ENCODE measurements at regions not wholly inside any gene's neighbourhood (a gene's known extent, or its start where the extent isn't known, plus 50 kb on each side); places are given as distances from the start of the nearest gene placed in this dataset.

DNA sequence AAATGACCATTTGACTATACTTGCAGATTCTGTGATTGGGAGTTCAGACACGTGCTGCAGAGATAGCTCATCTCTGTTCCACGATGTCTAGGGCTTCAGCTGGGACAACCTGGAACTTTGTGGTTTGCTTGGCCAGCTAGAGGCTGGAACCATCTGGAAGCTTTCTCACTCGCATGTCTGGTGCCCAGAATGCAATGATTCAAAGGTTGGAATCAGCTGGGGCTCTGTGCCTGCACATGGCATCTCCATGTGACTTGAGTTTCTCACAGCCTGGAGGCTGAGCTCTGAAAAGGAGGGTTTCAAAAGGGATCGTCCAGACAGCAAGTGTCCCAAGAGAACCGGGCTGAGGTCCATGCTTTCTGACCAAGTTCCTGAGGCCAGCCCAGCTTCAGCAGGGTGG, 465.2 kb downstream of the GADD45G start:
- no peaks in the 10 kb centered on the region for H3K4me1 ChIP-seq (ENCODE audit: control insufficient read depth, insufficient read depth, low read length)
- H3K27ac ChIP-seq (ENCODE audit: extremely low read depth, low read depth, low read length): no peak overlapping the region
- no peaks in the 10 kb centered on the region for H3K9me3 ChIP-seq (ENCODE audit: control insufficient read depth, insufficient read depth, low read depth, low read length)
- ChIA-PET CTCF (interaction anchor here (2.1 kb wide), 1 partner anchor 18 kb away, joined by 10 read pairs; no protein-coding TSS in a partner anchor), POLR2A (no interaction called here)
- H3K4me3 ChIP-seq (ENCODE audit: low read depth, low read length): no peak overlapping the region
- no peaks in the 10 kb centered on the region for H3K36me3 ChIP-seq (ENCODE audit: control insufficient read depth in 2 of 2, insufficient read depth in 1 of 2, low read length in 2 of 2)
- no peak for TF ChIP-seq ZNF121 (tag by site-specific recombination; IDR thresholded peaks at IDR 0.05)
- no peak for TF ChIP-seq ZBTB20 (tag by site-specific recombination; IDR thresholded peaks at IDR 0.05)
- TF ChIP-seq ZNF596 (tag by site-specific recombination; IDR thresholded peaks at IDR 0.05): no peak
- TF ChIP-seq, protein P1, sequence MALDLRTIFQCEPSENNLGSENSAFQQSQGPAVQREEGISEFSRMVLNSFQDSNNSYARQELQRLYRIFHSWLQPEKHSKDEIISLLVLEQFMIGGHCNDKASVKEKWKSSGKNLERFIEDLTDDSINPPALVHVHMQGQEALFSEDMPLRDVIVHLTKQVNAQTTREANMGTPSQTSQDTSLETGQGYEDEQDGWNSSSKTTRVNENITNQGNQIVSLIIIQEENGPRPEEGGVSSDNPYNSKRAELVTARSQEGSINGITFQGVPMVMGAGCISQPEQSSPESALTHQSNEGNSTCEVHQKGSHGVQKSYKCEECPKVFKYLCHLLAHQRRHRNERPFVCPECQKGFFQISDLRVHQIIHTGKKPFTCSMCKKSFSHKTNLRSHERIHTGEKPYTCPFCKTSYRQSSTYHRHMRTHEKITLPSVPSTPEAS (tag by site-specific recombination; IDR thresholded peaks at IDR 0.05): no peak
- TF ChIP-seq ZNF555 (tag by site-specific recombination; conservative IDR thresholded peaks at IDR 0.05): no peak
- TF ChIP-seq KLF9 (tag by site-specific recombination; IDR thresholded peaks at IDR 0.05; ENCODE audit: low read depth): no peak
- no peak for TF ChIP-seq ZNF341 (tag by site-specific recombination; IDR thresholded peaks at IDR 0.05; ENCODE audit: low read depth)
- TF ChIP-seq ZNF239 (tag by site-specific recombination; IDR thresholded peaks at IDR 0.05): no peak
- TF ChIP-seq, protein P2, sequence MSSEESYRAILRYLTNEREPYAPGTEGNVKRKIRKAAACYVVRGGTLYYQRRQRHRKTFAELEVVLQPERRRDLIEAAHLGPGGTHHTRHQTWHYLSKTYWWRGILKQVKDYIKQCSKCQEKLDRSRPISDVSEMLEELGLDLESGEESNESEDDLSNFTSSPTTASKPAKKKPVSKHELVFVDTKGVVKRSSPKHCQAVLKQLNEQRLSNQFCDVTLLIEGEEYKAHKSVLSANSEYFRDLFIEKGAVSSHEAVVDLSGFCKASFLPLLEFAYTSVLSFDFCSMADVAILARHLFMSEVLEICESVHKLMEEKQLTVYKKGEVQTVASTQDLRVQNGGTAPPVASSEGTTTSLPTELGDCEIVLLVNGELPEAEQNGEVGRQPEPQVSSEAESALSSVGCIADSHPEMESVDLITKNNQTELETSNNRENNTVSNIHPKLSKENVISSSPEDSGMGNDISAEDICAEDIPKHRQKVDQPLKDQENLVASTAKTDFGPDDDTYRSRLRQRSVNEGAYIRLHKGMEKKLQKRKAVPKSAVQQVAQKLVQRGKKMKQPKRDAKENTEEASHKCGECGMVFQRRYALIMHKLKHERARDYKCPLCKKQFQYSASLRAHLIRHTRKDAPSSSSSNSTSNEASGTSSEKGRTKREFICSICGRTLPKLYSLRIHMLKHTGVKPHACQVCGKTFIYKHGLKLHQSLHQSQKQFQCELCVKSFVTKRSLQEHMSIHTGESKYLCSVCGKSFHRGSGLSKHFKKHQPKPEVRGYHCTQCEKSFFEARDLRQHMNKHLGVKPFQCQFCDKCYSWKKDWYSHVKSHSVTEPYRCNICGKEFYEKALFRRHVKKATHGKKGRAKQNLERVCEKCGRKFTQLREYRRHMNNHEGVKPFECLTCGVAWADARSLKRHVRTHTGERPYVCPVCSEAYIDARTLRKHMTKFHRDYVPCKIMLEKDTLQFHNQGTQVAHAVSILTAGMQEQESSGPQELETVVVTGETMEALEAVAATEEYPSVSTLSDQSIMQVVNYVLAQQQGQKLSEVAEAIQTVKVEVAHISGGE (tag by site-specific recombination; conservative IDR thresholded peaks at IDR 0.05; ENCODE audit: low read depth): no peak
- no peak for TF ChIP-seq ZNF626 (tag by site-specific recombination; IDR thresholded peaks at IDR 0.05)
- TF ChIP-seq ZNF521 (tag by site-specific recombination; IDR thresholded peaks at IDR 0.05): no peak

DNA sequence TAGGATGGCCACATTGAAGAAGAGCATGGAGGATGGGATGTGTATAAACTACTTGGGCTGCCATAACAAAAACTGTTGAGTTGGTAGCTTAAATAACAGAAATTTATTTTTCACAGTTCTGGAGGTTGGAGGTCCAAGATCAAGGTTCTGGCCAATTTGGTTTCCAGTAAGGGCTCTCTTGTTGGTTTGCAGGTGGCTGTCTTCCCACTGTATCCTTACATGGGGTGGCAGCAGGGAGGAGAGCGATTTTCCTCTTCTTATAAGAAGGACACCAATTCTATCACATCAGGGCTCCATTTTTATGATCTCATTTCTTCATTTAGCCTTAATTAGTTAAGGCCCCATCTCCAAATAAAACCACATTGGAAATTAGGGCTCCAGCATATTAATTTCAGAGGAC, 465.7 kb downstream of the GADD45G start:
- CTCF ChIA-PET: interaction anchor here (0.5 to 0.6 kb wide), 2 partner anchors 447 to 494 kb away, joined by 3 to 4 read pairs; no protein-coding TSS in a partner anchor
- Histone ChIP-seq H3K4me1 (ENCODE audit: control insufficient read depth, insufficient read depth, low read length) (no peaks in the 10 kb centered on the region), H3K36me3 (ENCODE audit: control insufficient read depth in 2 of 2, insufficient read depth in 1 of 2, low read length in 2 of 2) (no peaks in the 10 kb centered on the region), H3K9me3 (ENCODE audit: control insufficient read depth, insufficient read depth, low read depth, low read length) (no peaks in the 10 kb centered on the region), H3K4me3 (ENCODE audit: low read depth, low read length) (no peak overlapping the region), H3K27ac (ENCODE audit: extremely low read depth, low read depth, low read length) (no peak overlapping the region)
- POLR2A ChIA-PET: no interaction called here
- TF ChIP-seq ZNF510 (tag by site-specific recombination; IDR thresholded peaks at IDR 0.05; ENCODE audit: insufficient replicate concordance): no peak
- no peak for TF ChIP-seq ZNF600 (tag by site-specific recombination; IDR thresholded peaks at IDR 0.05)
- TF ChIP-seq ZNF10 (tag by site-specific recombination; IDR thresholded peaks at IDR 0.05): no peak
- TF ChIP-seq SALL2 (tag by site-specific recombination; IDR thresholded peaks at IDR 0.05; ENCODE audit: borderline replicate concordance): no peak
- no peak for TF ChIP-seq ZNF776 (tag by site-specific recombination; IDR thresholded peaks at IDR 0.05; ENCODE audit: borderline replicate concordance)
- TF ChIP-seq ZNF658 (tag by site-specific recombination; IDR thresholded peaks at IDR 0.05): no peak
- no peak for TF ChIP-seq HOXC10 (CRISPR knock-in tag; IDR thresholded peaks at IDR 0.05)
- no peak for TF ChIP-seq ZSCAN30 (tag by site-specific recombination; IDR thresholded peaks at IDR 0.05)
- TF ChIP-seq, protein P3, sequence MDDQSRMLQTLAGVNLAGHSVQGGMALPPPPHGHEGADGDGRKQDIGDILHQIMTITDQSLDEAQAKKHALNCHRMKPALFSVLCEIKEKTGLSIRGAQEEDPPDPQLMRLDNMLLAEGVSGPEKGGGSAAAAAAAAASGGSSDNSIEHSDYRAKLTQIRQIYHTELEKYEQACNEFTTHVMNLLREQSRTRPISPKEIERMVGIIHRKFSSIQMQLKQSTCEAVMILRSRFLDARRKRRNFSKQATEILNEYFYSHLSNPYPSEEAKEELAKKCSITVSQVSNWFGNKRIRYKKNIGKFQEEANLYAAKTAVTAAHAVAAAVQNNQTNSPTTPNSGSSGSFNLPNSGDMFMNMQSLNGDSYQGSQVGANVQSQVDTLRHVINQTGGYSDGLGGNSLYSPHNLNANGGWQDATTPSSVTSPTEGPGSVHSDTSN (CRISPR knock-in tag; IDR thresholded peaks at IDR 0.05): no peak
- TF ChIP-seq ZNF140 (tag by site-specific recombination; IDR thresholded peaks at IDR 0.05): no peak
- no peak for TF ChIP-seq ZNF529 (tag by site-specific recombination; IDR thresholded peaks at IDR 0.05; ENCODE audit: insufficient replicate concordance)
- TF ChIP-seq, protein P4, sequence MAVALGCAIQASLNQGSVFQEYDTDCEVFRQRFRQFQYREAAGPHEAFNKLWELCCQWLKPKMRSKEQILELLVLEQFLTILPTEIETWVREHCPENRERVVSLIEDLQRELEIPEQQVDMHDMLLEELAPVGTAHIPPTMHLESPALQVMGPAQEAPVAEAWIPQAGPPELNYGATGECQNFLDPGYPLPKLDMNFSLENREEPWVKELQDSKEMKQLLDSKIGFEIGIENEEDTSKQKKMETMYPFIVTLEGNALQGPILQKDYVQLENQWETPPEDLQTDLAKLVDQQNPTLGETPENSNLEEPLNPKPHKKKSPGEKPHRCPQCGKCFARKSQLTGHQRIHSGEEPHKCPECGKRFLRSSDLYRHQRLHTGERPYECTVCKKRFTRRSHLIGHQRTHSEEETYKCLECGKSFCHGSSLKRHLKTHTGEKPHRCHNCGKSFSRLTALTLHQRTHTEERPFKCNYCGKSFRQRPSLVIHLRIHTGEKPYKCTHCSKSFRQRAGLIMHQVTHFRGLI (tag by site-specific recombination; IDR thresholded peaks at IDR 0.05): no peak
- TF ChIP-seq ZNF155 (tag by site-specific recombination; IDR thresholded peaks at IDR 0.05): no peak
- TF ChIP-seq ZNF146 (tag by site-specific recombination; IDR thresholded peaks at IDR 0.05): no peak
- no peak for TF ChIP-seq ZNF514 (tag by site-specific recombination; IDR thresholded peaks at IDR 0.05)
- TF ChIP-seq, protein P5, sequence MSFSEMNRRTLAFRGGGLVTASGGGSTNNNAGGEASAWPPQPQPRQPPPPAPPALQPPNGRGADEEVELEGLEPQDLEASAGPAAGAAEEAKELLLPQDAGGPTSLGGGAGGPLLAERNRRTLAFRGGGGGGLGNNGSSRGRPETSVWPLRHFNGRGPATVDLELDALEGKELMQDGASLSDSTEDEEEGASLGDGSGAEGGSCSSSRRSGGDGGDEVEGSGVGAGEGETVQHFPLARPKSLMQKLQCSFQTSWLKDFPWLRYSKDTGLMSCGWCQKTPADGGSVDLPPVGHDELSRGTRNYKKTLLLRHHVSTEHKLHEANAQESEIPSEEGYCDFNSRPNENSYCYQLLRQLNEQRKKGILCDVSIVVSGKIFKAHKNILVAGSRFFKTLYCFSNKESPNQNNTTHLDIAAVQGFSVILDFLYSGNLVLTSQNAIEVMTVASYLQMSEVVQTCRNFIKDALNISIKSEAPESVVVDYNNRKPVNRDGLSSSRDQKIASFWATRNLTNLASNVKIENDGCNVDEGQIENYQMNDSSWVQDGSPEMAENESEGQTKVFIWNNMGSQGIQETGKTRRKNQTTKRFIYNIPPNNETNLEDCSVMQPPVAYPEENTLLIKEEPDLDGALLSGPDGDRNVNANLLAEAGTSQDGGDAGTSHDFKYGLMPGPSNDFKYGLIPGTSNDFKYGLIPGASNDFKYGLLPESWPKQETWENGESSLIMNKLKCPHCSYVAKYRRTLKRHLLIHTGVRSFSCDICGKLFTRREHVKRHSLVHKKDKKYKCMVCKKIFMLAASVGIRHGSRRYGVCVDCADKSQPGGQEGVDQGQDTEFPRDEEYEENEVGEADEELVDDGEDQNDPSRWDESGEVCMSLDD (tag by site-specific recombination; IDR thresholded peaks at IDR 0.05): no peak
